ENCODE measurements at regions not wholly inside any gene's neighbourhood (a gene's known extent, or its start where the extent isn't known, plus 50 kb on each side); places are given as distances from the start of the nearest gene placed in this dataset.
A peak's percentile ranks its signal among the peaks of the same experiment; 100 is the strongest.

DNA sequence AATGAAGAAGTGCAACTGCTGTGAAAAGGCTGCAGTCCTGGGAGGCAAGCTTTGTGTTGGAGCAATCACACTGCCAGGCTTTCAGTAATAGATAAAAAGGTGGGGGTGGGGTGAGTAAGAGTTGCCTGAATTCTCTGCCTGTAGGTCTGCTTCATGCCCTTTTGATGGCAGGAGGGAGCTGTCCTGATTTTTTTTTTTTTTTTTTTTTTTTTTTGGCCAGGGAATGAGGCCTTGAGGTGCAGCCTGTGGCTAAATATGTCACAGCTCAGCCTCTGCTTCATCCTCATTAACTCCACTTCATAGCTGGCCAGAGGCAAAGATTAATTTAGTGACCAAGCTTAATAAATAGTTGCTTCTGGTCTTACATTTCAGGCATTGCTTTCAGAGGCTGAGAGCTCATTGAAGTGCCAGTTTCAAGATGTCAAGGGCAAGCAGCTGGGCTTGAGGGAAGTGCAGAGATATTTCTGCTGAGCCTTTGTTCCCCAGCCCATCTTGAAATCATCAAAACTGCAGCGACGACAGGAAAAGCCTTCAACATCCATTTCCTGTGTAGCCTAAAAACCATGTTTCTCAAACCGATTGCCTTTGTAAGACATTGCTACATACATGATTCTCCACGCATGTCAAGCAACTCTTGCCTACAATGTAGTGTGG lies 134.7 kb downstream of the MACIR start:
- H3K9ac ChIP-seq (replicated peaks; ENCODE audit: extremely low read depth, insufficient read depth, low read length): no peak overlapping the region
- ChIA-PET POLR2A (interaction anchor here (0.7 kb wide), 1 partner anchor 25 kb away, joined by 17 read pairs; no protein-coding TSS in a partner anchor), CTCF (interaction anchor here (0.7 kb wide), 1 partner anchor 12 kb away, joined by 3 read pairs; no protein-coding TSS in a partner anchor)
- H3K9me3 ChIP-seq (replicated peaks; ENCODE audit: control insufficient read depth, insufficient read depth, low read length): no peaks in the 10 kb centered on the region
- no TSS peak for BruUV-seq (replicated peaks)
- H3K36me3 ChIP-seq (ENCODE audit: control insufficient read depth in 2 of 2, extremely low read depth in 1 of 2, insufficient read depth in 2 of 2, low read length in 2 of 2): no peaks in the 10 kb centered on the region
- no peak overlapping the region for H3K27ac ChIP-seq (ENCODE audit: insufficient read depth, low read depth, low read length)
- intact Hi-C loops (cut with micrococcal nuclease) (no loop called here), dilution Hi-C loops (cut with MboI; ENCODE audit: extremely low pct_ligation_motif_present, low sequenced_read_pairs) (no loop called here)
- peaks cover 2% of the 10 kb centered on the region in 2 experiments for H3K27me3 ChIP-seq (ENCODE audit: control insufficient read depth in 2 of 2, insufficient read depth in 2 of 2, low read length in 2 of 2)
- FAIRE-seq (peak; percentile 12), DNase-seq (ENCODE audit: low read depth, low spot score) (no peak)
- no peaks in the 10 kb centered on the region for H4K20me1 ChIP-seq (replicated peaks; ENCODE audit: control insufficient read depth, extremely low read depth, insufficient read depth, low read length)
- no peak overlapping the region for H3K4me2 ChIP-seq (ENCODE audit: insufficient read depth, low read length)
- no peak overlapping the region for H3K4me3 ChIP-seq (replicated peaks in 1 of 3; ENCODE audit: insufficient read depth in 1 of 3, low read depth in 1 of 3, low read length in 3 of 3)
- no peak for TF ChIP-seq JUN (IDR thresholded peaks at IDR 0.05; ENCODE audit: borderline replicate concordance, insufficient read depth, insufficient read length, low read depth)
- TF ChIP-seq, protein P1, sequence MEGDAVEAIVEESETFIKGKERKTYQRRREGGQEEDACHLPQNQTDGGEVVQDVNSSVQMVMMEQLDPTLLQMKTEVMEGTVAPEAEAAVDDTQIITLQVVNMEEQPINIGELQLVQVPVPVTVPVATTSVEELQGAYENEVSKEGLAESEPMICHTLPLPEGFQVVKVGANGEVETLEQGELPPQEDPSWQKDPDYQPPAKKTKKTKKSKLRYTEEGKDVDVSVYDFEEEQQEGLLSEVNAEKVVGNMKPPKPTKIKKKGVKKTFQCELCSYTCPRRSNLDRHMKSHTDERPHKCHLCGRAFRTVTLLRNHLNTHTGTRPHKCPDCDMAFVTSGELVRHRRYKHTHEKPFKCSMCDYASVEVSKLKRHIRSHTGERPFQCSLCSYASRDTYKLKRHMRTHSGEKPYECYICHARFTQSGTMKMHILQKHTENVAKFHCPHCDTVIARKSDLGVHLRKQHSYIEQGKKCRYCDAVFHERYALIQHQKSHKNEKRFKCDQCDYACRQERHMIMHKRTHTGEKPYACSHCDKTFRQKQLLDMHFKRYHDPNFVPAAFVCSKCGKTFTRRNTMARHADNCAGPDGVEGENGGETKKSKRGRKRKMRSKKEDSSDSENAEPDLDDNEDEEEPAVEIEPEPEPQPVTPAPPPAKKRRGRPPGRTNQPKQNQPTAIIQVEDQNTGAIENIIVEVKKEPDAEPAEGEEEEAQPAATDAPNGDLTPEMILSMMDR (IDR thresholded peaks at IDR 0.05; ENCODE audit: extremely low read depth in 1 of 2, insufficient read depth in 1 of 2, low read depth in 1 of 2, low read length in 2 of 2): no peak
- TF ChIP-seq POLR2AphosphoS5 (IDR thresholded peaks at IDR 0.05; ENCODE audit: insufficient read depth, low read depth, low read length): no peak
- TF ChIP-seq MYC (IDR thresholded peaks at IDR 0.05; ENCODE audit: low read depth, low read length): no peak
- TF ChIP-seq EZH2 (IDR thresholded peaks at IDR 0.05; ENCODE audit: borderline replicate concordance, low read depth, low read length, severe bottlenecking): no peak
- TF ChIP-seq FOS (IDR thresholded peaks at IDR 0.05; ENCODE audit: borderline replicate concordance, insufficient read depth, low read length): no peak
- no peak for TF ChIP-seq GATA2 (IDR thresholded peaks at IDR 0.05; ENCODE audit: insufficient read depth, insufficient read length, low read depth, low read length)
- TF ChIP-seq, protein P2, sequence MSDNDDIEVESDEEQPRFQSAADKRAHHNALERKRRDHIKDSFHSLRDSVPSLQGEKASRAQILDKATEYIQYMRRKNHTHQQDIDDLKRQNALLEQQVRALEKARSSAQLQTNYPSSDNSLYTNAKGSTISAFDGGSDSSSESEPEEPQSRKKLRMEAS (IDR thresholded peaks at IDR 0.05; ENCODE audit: insufficient read depth, insufficient read length): no peak
- TF ChIP-seq POLR2A (IDR thresholded peaks at IDR 0.05; ENCODE audit: low read depth, low read length): no peak
- H3K4me1 ChIP-seq (ENCODE audit: control insufficient read depth, extremely low read depth, insufficient read depth, low read length): no peaks in the 10 kb centered on the region
- no peaks in the 10 kb centered on the region for H3K9me1 ChIP-seq (replicated peaks; ENCODE audit: control insufficient read depth, extremely low read depth, insufficient read depth, low read length)
- H2AFZ ChIP-seq (ENCODE audit: low read depth, low read length): no peak overlapping the region
- no peaks in the 10 kb centered on the region for H3K79me2 ChIP-seq (ENCODE audit: control insufficient read depth, insufficient read depth, low read length)

Data from endothelial cell of umbilical vein (primary cell).